Testis (tissue), 2 donors: ENCODE measurements at regions not wholly inside any gene's neighbourhood (a gene's known extent, or its start where the extent isn't known, plus 50 kb on each side); places are given as distances from the start of the nearest gene placed in this dataset.

ENCODE experiments used
- CTCF ChIP-seq, 3 experiments: fragments of 450-650 bp in 2 of 3; fragments of 200-600 bp in 1 of 3; sonication (generic) in 1 of 3; IDR thresholded peaks; one replicate each; pipeline ENCODE4 v1.5.1; 2016 to 2019; ENCODE audit warnings: antibody characterized with exemption in 3 of 3, mild to moderate bottlenecking in 2 of 3, moderate library complexity in 1 of 3
- POLR2A ChIP-seq: fragments of 450-650 bp; IDR thresholded peaks from one replicate; pipeline ENCODE4 v1.6.1; 2017; ENCODE audit warnings: antibody characterized with exemption, mild to moderate bottlenecking, moderate library complexity

- no peak for TF ChIP-seq CTCF (IDR thresholded peaks at IDR 0.05)
- no peak for TF ChIP-seq POLR2A
These were observed 688.2 kb upstream of the KIF2B start for GRCh38 chr17:53134548-53134947.
